BJ (cell line): ENCODE measurements at regions not wholly inside any gene's neighbourhood (a gene's known extent, or its start where the extent isn't known, plus 50 kb on each side); places are given as distances from the start of the nearest gene placed in this dataset.
"Not testable (repeated sequence)": the region's sequence is repeated elsewhere in the genome, so short reads cannot be mapped to it uniquely, and the experiment has no call there.

Experiments used
- CTCF ChIA-PET: fragments of 350-600 bp; formaldehyde crosslinking; extraction: SDS; loops from one replicate; lab custom pipeline; 2021; ENCODE audit warnings: antibody characterized with exemption, inconsistent platforms; lab: Yijun Ruan, JAX
- POLR2A ChIA-PET: fragments of 300-600 bp; sonication (Branson Sonifier 250); formaldehyde crosslinking; extraction: SDS; loops from one replicate; lab custom pipeline; 2021; ENCODE audit warnings: antibody characterized with exemption; lab: Charles Lee
- DNase-seq: peaks from one replicate; pipeline ENCODE4 v3.0.0-alpha.2; 2011; ENCODE audit warnings: low read depth
- H3K27me3 ChIP-seq: 2 replicates; pipeline ENCODE4 v1.6.0; 2011; ENCODE audit warnings: low read length; ENCODE audit not compliant: control insufficient read depth, insufficient read depth
- H3K36me3 ChIP-seq: 2 replicates; pipeline ENCODE4 v1.5.1; 2011; ENCODE audit warnings: low read length; ENCODE audit not compliant: control insufficient read depth, insufficient read depth
- H3K4me3 ChIP-seq: 2 replicates; pipeline ENCODE4 v1.5.1; 2011; ENCODE audit warnings: low read depth, mild to moderate bottlenecking, control low read depth, low read length
- CTCF ChIP-seq: IDR thresholded peaks from 2 replicates; pipeline ENCODE4 v1.5.1; 2011; ENCODE audit warnings: low read depth, mild to moderate bottlenecking, control low read depth, inconsistent platforms, low read length, moderate library complexity; ENCODE audit not compliant: insufficient read depth

- DNase-seq = no peak
- H3K27me3 ChIP-seq = no peaks in the 10 kb centered on the region
- ChIA-PET POLR2A (no interaction called here), CTCF (no interaction called here)
- H3K4me3 ChIP-seq = no peak overlapping the region
- no peak for TF ChIP-seq CTCF
- H3K36me3 ChIP-seq = no peaks in the 10 kb centered on the region
Observed at GRCh38 chr1:228953207-228953606, 217.9 kb downstream of the RHOU start.

- H3K36me3 ChIP-seq, H3K4me3 ChIP-seq, H3K27me3 ChIP-seq, CTCF ChIA-PET, POLR2A ChIA-PET, DNase-seq: not testable (repeated sequence)
Observed at GRCh38 chr1:228953808-228954207, 218.5 kb downstream of the RHOU start.

- Histone ChIP-seq H3K36me3 (no peaks in the 10 kb centered on the region), H3K4me3 (no peak overlapping the region), H3K27me3 (no peaks in the 10 kb centered on the region)
- CTCF ChIA-PET = interaction anchor here (0.6 kb wide), 1 partner anchor 22 kb away, joined by 3 read pairs; no protein-coding TSS in a partner anchor
- TF ChIP-seq CTCF = no peak
- no peak for DNase-seq
- POLR2A ChIA-PET = no interaction called here
Observed at GRCh38 chr1:228955691-228956090, 220.4 kb downstream of the RHOU start.

- CTCF ChIA-PET = no interaction called here
Observed at GRCh38 chr1:228956864-228957263, 221.6 kb downstream of the RHOU start.

GRCh38 chr1:228957535-228957934 lies 222.3 kb downstream of the RHOU start:
- POLR2A ChIA-PET = no interaction called here
- no peak for TF ChIP-seq CTCF
- CTCF ChIA-PET = no interaction called here
- Histone ChIP-seq H3K36me3 (no peaks in the 10 kb centered on the region), H3K4me3 (no peak overlapping the region), H3K27me3 (no peaks in the 10 kb centered on the region)
- no peak for DNase-seq

More at GRCh38 chr1:228956864-228957263, 221.6 kb downstream of the RHOU start:
- no peak for DNase-seq
- POLR2A ChIA-PET = interaction anchor here (0.6 kb wide), 1 partner anchor 87 kb away, joined by 3 read pairs; no protein-coding TSS in a partner anchor
- TF ChIP-seq CTCF = no peak
- Histone ChIP-seq H3K27me3 (no peaks in the 10 kb centered on the region), H3K4me3 (no peak overlapping the region), H3K36me3 (no peaks in the 10 kb centered on the region)

- CTCF ChIA-PET = no interaction called here
- no peak for DNase-seq
Observed at GRCh38 chr1:228958121-228958520, 222.8 kb downstream of the RHOU start.

More at GRCh38 chr1:228958121-228958520, 222.8 kb downstream of the RHOU start:
- no peaks in the 10 kb centered on the region for H3K27me3 ChIP-seq
- H3K36me3 ChIP-seq = no peaks in the 10 kb centered on the region
- POLR2A ChIA-PET = no interaction called here
- H3K4me3 ChIP-seq = no peak overlapping the region
- no peak for TF ChIP-seq CTCF
